HG03439 (cell line): ENCODE measurements at regions not wholly inside any gene's neighbourhood (a gene's known extent, or its start where the extent isn't known, plus 50 kb on each side); places are given as distances from the start of the nearest gene placed in this dataset.
"Not testable (repeated sequence)": the region's sequence is repeated elsewhere in the genome, so short reads cannot be mapped to it uniquely, and the experiment has no call there.

ENCODE experiments used
- ATAC-seq: cut with Tn5 transposase; IDR thresholded peaks from one replicate; pipeline ENCODE4 v1.9.1; 2021; ENCODE audit warnings: mild to moderate bottlenecking, moderate library complexity; ENCODE audit not compliant: unreplicated experiment

DNA sequence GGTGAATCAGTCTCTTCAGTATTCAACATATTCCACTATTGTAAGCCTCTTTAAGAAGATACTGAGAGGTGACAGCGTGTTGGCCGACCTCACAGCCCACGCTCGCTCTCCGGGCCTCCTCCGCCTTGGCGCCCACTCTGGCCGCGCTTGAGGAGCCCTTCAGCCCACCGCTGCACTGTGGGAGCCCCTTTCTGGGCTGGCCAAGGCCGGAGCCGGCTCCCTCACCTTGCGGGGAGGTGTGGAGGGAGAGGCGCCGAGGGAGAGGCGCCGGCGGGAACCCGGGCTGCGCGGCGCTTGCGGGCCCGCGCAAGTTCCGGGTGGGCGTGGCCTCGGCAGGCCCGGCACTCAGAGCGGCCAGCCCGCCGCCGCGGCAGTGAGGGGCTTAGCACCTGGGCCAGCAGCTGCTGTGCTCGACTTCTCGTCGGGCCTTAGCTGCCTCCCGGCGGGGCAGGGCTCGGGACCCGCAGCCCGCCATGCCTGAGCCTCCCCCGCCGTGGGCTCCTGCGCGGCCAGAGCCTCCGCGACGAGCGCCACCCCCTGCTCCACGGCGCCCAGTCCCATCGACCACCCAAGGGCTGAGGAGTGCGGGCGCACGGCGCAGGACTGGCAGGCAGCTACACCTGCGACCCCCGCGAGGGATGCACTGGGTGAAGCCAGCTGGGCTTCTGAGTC is 306.4 kb downstream of the SEMA3D start:
- ATAC-seq: not testable (repeated sequence)

DNA sequence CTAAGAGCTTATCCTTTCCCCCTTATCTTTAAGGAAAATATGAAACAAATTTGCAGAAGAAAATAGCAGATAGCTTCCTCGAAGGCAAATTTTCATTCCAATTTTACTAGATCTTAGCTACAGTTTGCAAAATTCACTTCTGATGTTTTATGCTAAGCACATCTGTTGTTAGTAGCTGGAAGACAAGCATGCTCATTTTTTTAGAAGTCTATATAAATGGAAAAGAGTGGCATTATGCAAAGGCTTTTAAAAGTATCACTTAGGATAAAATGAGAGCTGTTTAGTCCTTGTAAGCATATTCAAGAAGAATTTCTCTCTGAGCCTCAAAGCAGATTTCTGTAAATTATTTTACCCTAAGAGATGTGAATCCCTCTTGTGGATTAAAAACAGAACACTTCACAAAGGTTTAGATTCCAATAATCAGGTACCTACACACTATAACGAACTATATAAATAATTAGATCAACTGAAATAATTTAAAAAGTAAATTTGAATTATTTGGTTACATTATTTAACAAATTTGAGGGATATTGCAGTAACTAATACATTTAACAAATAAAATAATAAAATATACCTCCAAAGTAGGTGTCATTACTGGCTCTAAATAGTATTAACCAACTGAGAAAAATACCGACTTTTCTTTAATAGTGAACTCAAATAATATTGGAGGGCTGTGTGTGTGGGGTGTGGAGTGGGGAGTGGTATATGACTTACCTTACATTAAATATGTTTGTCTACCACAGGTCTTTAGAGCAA is 307.1 kb downstream of the SEMA3D start:
- no peak for ATAC-seq

DNA sequence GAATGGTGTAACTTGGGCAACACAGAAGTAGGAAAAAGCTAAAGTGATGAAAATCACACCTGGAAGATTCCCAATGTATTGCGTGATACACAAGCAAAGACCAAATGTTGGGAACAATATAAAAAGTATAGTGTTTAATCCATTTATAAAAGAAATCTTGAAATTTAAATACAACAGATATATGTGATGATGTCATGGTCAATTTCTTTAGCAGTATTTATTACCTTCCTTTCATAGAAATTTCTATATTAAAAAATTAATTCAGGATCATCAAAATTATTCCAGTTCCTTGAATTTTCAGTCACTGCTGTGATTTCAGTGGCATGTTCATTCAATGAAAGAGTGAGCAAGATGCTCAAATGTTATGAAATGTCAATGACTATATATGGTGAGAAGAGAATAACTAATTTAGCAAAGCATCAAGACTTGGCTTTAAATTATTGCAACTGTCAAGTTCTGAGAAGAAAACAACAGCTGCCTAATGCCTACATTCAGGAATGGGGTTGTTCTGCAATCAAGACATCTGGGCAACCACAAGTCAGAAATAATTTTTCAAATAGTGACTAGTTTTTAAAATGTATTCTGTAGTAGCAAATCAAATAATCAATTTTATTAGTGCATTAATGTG is 308.8 kb downstream of the SEMA3D start:
- no peak for ATAC-seq

DNA sequence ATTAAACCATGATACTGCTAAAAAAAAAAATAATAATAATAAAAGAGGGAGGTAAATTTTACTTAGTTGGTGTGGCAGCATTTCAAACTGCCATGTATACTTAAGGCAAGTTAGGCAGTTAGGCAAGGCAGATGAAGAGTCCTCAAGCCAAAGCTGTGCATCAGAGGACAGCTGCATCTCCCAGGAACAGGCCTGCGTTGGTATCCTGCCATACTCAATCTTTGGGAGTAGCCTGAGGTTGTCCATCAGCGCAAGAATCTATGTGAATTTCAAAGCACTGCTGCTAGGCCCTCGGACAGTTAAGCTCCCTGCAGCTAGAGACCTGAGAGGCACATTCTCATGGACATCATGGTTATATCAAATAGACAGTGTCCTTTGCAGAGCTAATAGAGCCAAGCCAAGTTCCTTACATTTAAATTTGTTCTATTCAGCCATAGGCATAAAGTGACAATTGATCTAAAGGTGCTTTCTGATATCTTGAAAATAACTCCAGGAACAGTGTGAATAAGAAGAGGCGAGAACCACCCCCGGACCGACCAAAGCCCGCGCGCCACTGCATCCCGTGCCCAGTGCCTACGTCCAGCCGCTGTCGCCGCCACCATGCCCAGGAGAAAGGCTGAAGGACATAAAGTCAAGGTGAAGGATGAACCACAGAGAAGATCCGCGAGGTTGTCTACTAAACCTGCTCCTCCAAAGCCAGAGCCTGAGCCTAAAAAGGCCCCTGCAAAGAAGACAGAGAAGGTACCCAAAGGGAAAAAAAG is 310.6 kb downstream of the SEMA3D start:
- no peak for ATAC-seq

DNA sequence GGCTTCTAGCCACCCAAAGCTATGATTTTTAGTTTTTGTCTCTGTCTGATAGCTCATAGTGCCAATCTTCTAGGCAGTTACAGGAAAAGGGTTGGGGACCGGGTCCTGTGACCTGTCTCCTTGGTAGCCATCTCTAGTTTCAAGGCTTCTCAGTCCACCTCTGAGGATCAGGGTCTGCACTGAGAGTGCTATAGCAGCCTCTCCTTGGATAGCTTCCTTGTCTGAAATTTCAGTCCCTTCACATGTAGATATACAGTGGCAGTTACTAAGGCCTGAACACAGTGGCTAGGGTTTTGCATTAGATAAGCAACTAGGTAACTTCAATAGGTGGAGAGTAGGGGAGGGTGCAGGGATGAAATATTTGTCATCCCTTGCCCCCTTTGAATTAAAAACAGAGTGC is 321.3 kb downstream of the SEMA3D start:
- no peak for ATAC-seq

DNA sequence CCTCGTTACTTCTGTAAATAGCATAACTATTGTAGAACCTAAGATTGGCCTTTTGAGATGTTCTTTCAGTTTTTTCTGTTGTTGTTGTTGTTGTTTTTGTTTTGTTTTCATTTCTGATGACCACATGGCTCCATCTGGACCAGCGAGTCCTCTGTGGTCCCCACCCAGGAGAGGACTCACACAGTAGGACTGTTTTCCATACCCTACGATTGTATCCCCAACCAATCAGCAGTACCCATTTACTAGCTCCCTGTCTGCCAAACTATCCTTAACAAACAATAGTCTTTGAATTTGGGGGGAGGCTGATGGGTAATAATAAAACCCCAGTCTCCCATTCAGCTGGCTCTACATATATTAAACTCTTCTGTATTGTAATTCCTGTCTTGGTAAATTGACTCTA is 329.5 kb downstream of the SEMA3D start:
- ATAC-seq: no peak

DNA sequence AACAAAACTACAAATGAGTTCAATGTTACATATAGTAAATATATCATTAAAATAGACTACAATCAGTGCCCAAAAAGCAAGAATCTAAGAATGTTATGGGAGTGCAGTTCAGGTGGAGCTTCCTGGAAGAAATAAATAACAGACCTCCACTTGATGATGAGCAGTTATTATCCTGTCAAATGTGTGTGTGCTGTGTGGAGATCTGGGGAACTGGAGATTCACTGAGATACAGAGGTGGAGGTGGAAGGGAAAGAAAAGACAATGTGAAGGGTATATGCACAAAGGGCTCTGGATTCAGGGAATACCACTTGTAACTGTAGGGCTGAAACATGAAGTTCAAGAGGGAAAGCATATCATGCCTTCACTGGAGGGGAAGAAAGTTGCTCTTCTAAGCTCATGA is 331.1 kb downstream of the SEMA3D start:
- no peak for ATAC-seq

DNA sequence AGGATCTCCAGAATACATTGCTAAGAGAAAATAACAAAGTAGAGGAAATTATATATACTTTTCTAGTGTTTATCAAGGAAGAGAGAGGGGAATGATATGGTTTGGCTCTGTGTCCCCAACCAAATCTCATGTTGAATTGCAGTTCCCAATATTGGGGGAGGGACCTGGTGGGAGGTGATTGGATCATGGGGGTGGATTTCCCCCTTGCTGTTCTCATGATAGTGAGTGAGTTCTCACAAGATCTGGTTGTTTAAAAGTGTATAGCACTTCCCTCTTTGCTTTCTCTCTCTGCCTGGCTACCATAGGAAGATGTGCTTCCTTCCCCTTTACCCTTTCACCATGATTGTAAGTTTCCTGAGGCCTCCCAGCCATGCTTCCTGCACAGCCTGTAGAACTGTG is 337.9 kb downstream of the SEMA3D start:
- not testable (repeated sequence) for ATAC-seq

DNA sequence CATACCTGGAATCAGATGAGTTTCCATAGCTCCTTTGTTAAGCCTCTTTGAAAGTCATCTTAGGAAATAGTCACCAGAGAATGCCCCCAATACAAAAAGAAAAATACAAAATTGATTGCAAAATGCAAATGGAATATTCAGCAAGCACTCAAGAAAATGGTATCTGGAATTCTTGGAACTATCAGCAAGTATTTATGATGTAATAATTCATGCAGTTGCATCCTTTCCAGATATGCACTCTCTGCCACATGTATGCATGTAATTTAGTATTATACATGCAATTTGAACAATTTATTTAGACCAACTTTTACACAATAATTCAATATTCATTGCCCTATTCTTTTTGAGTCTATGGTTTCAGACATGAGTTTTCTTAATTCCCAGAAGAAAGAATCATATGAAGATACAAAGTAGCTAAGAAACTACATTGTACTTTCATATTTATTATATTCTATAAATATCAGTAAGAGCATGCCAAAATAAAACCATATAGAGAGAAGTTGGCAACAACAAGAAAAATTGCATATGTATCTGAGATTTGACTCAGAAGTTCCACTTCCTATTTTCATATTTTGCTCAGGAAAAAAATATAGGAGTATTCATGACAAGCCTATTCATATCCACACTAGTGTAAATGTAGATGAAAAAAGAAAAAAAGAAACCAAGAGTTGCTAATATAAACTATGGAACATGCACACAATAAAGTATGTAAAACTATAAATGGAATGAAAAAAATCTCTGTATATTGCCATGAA is 338.5 kb downstream of the SEMA3D start:
- ATAC-seq: no peak

DNA sequence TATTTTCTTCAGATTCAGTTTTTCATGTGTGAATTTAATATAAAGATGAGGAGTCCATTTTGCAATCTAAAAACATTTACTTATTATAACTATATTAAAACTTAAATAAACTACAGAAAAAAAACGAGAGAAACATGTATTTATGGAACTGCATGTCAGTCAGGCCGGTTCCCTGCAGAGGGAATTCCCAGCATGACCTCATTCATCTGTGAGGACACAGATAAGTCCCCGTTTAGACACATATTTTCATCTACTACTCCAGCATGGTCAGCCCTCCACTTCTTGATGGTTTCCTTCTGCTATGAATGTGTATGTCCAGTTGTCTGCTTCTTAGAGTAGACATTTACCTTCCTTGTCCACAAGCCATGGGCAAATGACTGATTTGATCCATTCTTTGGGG is 339.1 kb downstream of the SEMA3D start:
- ATAC-seq: no peak

DNA sequence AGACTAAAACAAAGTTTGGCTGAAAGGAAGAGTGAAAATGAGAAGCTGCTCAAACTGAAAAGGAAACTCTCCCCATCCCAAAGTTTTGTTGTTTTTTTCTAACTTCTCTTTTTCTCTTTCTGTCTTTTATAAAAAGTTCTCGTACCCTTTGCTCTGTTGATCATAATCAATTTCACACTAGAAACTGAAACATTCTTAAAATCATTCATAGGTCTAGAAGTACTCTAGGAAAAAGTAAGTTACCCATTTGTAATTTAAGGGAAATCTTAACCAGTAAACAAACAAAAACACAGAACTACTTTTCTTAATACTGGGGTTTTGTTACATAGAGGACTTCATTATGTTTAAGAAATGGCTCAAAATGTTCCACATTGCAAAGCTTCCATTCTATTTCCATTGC is 339.8 kb downstream of the SEMA3D start:
- ATAC-seq: no peak

DNA sequence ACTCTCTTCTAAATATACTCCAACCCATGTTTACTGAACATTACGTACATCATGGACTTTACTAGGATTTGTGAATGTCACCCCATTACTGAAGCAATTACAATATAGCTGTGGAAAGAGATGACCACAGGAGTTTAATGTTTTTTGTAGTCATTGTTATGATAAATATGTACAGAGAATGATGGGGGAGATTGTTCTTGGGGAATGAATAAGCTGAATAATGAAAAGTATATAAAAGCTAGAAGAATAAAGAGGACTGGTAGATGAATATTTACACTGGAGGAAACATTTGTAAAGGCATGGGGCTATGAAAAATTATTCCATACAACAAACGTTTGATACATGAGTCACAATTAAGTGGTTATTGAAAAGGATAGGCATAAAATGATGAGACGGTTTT is 340.9 kb downstream of the SEMA3D start:
- no peak for ATAC-seq

DNA sequence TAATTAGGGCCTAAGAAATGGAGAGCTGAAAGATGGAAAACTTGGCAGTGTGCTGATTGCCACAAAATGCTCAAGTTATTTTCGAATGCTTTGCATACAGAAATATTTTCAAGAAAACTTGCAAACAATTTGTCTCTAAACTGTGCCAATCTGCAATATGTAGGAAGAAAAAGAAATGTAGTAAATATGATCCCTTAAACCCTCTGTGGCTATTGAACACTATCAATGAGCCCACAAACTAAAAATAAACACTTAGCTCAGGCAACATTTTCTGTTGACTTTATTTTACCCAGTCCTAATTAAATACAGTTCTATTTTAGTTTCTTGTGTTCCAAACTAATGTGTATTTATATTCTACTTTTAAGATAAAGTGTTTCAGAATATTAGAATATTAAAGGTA is 342.1 kb downstream of the SEMA3D start:
- no peak for ATAC-seq

DNA sequence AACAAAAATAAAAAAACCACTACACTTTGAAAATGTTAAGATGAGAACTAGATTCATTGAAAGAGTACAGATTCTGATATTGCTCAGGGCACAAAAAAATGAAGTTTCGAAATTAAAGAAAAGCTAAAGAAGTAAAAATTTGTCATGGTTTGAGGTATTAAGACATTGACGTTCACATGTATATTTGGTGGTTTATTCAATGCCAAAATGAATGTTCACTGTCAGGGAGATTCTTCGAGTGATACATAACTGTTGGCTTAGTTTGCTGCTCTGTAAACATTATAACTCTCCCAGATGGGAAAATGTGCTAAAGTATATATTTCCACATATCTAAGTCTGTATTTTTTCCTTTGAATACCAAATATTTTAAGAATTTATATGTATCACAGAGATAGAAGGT is 345.0 kb downstream of the SEMA3D start:
- ATAC-seq: no peak

DNA sequence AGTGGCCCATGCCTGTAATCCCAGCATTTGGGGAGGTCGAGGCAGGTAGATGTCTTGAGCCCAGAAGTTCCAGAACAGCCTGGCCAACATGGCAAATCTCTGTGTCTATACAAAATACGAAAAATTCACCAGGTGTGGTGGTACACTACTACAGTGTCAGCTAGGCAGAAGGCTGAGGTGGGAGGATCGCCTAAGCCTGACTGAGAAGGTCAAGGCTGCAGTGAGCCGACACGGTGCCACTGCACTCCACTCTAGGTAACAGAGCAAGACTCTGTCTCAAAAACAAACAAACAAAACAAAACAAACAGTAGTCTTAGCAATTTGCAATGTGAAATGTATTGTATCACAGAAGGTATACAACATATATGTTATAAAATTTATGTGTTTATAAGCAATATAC is 348.0 kb downstream of the SEMA3D start:
- ATAC-seq: no peak

DNA sequence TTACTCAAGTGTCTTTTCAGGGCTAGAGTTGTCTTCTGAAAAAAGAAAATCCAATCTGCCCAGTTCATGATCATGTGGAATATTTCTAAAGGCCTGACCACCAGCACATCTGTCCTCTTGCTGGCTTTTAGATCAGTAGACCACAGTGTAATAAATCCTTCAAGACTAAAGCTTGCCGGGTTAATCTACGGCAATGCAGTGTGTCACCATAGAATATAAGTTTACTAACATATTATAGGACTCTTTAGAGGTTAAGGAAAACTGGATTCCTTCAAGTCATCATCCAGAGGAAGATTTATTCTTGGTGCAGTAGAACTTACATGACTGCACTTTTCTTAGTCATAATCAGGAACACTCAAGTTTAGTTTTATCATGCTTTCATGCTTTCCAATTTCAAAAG is 349.5 kb downstream of the SEMA3D start:
- ATAC-seq: no peak

DNA sequence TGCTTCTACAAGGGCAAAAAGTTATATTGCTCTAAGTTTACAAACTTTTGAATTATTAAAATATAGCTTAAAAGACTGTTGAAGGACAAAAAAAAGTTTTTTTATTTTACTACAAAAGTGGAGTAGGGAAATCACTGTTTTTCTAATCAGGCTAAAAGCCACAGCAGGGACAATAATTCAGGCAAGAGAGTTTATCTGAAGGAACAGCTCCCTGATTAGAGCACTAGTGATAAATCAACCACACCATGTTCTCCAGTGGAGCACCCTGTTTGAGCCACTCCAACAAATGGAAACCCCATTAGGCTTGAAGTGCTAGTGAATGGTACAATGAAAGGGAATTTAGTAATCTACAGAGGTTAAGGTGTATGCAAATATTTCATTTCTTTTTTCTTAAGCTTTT is 357.1 kb downstream of the SEMA3D start:
- no peak for ATAC-seq

DNA sequence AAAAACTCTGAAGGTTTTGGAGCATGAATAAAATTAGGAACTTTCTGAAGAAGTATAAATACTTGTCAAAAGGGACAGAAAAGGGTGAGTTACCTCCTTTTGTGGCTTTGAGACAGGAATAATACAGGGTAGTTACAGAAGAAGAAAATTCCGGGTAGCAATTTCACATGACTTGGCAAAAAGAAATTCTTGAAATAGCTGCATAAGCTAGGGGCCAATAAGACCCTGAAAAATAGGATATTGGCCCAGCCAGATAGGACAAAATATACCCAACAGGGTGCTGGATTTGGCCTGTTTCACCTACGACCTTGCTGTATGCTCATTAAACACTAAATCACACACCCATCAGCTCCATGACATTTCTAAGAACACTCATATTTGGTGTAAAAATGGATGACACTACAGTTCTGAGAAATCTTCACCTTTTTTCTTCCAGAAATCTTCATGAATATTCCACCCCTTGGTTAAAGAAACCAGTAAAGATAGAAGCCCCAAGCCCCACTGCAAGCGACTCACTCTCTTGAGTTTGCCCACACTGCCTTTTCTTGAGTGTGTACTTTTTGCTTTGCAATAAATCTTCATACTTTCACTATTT is 362.7 kb downstream of the SEMA3D start:
- ATAC-seq: no peak

DNA sequence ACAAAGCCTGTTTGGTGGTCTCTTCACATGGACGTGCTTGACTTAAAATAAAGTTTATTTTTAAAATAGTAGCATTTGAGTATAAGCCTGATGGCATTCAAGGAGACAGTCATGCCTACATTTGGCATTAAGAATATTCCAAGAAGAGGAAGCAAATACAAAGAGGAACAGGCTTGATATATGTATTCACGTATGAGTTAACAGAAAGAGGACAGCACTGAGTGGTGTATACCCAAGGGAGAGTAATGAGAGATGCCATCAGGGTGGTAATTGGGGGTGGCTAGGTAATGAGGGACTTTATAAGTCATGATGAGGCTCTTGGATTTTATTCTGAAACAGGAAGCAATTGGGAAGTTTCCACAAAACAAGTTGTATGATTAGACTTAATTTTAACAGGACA is 363.3 kb downstream of the SEMA3D start:
- ATAC-seq: no peak

DNA sequence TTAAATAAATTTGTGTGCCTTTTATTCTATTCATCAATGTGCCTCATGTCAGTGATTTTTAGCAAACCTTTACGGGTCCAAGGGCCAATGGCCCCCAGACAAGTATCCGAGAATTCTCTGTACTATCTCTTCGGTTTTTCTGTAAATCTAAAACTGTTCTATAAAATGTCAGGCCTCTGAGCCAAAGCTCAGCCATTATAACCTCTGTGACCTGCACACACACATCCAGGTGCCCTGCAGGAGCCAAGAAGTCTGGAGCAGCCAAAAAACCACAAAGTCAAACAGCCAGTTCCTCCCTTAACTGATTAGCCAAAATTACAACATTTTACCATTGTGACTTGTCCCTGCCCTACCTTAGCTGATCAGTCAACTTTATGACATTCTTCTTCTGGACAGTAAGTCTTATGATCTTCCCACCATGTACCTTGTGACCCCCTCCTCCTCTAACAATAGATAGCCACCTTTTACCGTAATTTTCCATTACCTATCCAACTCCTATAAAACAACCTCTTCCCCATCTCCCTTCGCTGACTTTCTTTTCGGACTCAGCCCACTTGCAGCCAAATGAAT is 363.8 kb downstream of the SEMA3D start:
- no peak for ATAC-seq
